Neural cell (in vitro differentiated cells): ENCODE measurements at regions not wholly inside any gene's neighbourhood (a gene's known extent, or its start where the extent isn't known, plus 50 kb on each side); places are given as distances from the start of the nearest gene placed in this dataset.

Experiments
- H2AFZ ChIP-seq: fragments of 200-600, 300-800 bp; sonication (generic), shearing (Covaris generic); 2 replicates; pipeline ENCODE4 v1.6.0; 2014; ENCODE audit warnings: low read depth, mild to moderate bottlenecking, antibody characterized with exemption, low read length, moderate library complexity
- H3F3A ChIP-seq: fragments of 200-600 bp; shearing (Covaris generic); 2 replicates; pipeline ENCODE4 v1.6.1; 2016; ENCODE audit warnings: mild to moderate bottlenecking, moderate library complexity, mixed read lengths, antibody characterized with exemption, low read length; ENCODE audit not compliant: insufficient read depth, poor library complexity, severe bottlenecking
- H3K27ac ChIP-seq: fragments of 200-600, 300-800 bp; sonication (generic), shearing (Covaris generic); 2 replicates; pipeline ENCODE4 v1.5.1; 2014; ENCODE audit warnings: mild to moderate bottlenecking, low read length, moderate library complexity
- H3K27me3 ChIP-seq: fragments of 300-800, 200-600 bp; sonication (generic), shearing (Covaris generic); 2 replicates; pipeline ENCODE4 v1.6.0; 2014; ENCODE audit warnings: mild to moderate bottlenecking, low read depth, low read length, moderate library complexity; ENCODE audit not compliant: insufficient read depth
- H3K36me3 ChIP-seq: fragments of 300-800, 200-600 bp; sonication (generic), shearing (Covaris generic); 2 replicates; pipeline ENCODE4 v1.5.1; 2014; ENCODE audit warnings: mild to moderate bottlenecking, antibody characterized with exemption, low read length, moderate library complexity; ENCODE audit not compliant: insufficient read depth
- H3K4me2 ChIP-seq: fragments of 300-800, 200-600 bp; sonication (generic), shearing (Covaris generic); 2 replicates; pipeline ENCODE4 v1.6.0; 2014; ENCODE audit warnings: mild to moderate bottlenecking, low read length
- H3K4me3 ChIP-seq: fragments of 300-800, 200-600 bp; sonication (generic), shearing (Covaris generic); 2 replicates; pipeline ENCODE4 v1.5.1; 2014; ENCODE audit warnings: mild to moderate bottlenecking, low read length, moderate library complexity
- H3K79me2 ChIP-seq: fragments of 200-600 bp; shearing (Covaris generic); replicated peaks from 2 replicates; pipeline ENCODE4 v1.6.0; 2014; ENCODE audit warnings: mild to moderate bottlenecking, low read length, moderate library complexity; ENCODE audit not compliant: insufficient read depth
- H3K9ac ChIP-seq: fragments of 300-800, 200-600 bp; sonication (generic), shearing (Covaris generic); 2 replicates; pipeline ENCODE4 v1.6.1; 2016; ENCODE audit warnings: mild to moderate bottlenecking, low read length, mixed read lengths
- H3K9me2 ChIP-seq: fragments of 200-600 bp; shearing (Covaris generic); 2 replicates; pipeline ENCODE4 v1.6.1; 2016; ENCODE audit warnings: mild to moderate bottlenecking, low read length, mixed read lengths; ENCODE audit not compliant: insufficient read depth
- H3K9me3 ChIP-seq: fragments of 200-600, 300-800 bp; sonication (generic), shearing (Covaris generic); 2 replicates; pipeline ENCODE4 v1.6.1; 2016; ENCODE audit warnings: mild to moderate bottlenecking, mixed run types, low read length, moderate library complexity, mixed read lengths
- H4K20me1 ChIP-seq: fragments of 200-600 bp; shearing (Covaris generic); 2 replicates; pipeline ENCODE4 v1.6.1; 2016; ENCODE audit warnings: mild to moderate bottlenecking, mixed run types; ENCODE audit not compliant: insufficient read depth
- CTCF ChIP-seq: fragments of 450-650 bp; IDR thresholded peaks from 2 replicates; pipeline ENCODE4 v1.5.1; 2014; ENCODE audit warnings: antibody characterized with exemption, mild to moderate bottlenecking, moderate library complexity; ENCODE audit not compliant: poor library complexity, severe bottlenecking
- EP300 ChIP-seq: fragments of 450-650 bp; conservative IDR thresholded peaks from 2 replicates; pipeline ENCODE4 v1.6.1; 2014; ENCODE audit warnings: antibody characterized with exemption, mild to moderate bottlenecking, moderate library complexity; ENCODE audit not compliant: poor library complexity, severe bottlenecking
- EZH2 ChIP-seq: fragments of 200-600, 300-800 bp; shearing (Covaris generic), sonication (generic); IDR thresholded peaks from 2 replicates; pipeline ENCODE4 v1.6.1; 2014; ENCODE audit warnings: antibody characterized with exemption, low read length, borderline replicate concordance, mild to moderate bottlenecking; ENCODE audit not compliant: insufficient read depth, poor library complexity, severe bottlenecking
- MXI1 ChIP-seq: fragments of 450-650 bp; conservative IDR thresholded peaks from 2 replicates; pipeline ENCODE4 v1.6.1; 2014; ENCODE audit warnings: antibody characterized with exemption, mild to moderate bottlenecking; ENCODE audit not compliant: poor library complexity, severe bottlenecking
- POLR2AphosphoS5 ChIP-seq: IDR thresholded peaks from 2 replicates; pipeline ENCODE4 v1.6.1; 2012
- RAD21 ChIP-seq: fragments of 450-650 bp; conservative IDR thresholded peaks from 2 replicates; pipeline ENCODE4 v1.6.1; 2014; ENCODE audit warnings: antibody characterized with exemption, mild to moderate bottlenecking, moderate library complexity
- REST ChIP-seq: IDR thresholded peaks from 2 replicates; pipeline ENCODE4 v1.6.1; 2012; ENCODE audit warnings: borderline replicate concordance
- SMC3 ChIP-seq: fragments of 450-650 bp; conservative IDR thresholded peaks from 2 replicates; pipeline ENCODE4 v1.6.1; 2014; ENCODE audit warnings: antibody characterized with exemption, mild to moderate bottlenecking, moderate library complexity; ENCODE audit not compliant: poor library complexity
- TAF1 ChIP-seq: IDR thresholded peaks from 2 replicates; pipeline ENCODE4 v1.6.1; 2012; ENCODE audit warnings: low read depth

GRCh38 chr1:82706741-82707140 is 906.0 kb downstream of the ADGRL2 start:
- no peaks in the 10 kb centered on the region for H3K9me2 ChIP-seq
- H3K36me3 ChIP-seq, result no peaks in the 10 kb centered on the region
- H3F3A ChIP-seq, result no peaks in the 10 kb centered on the region
- no peak overlapping the region for H3K27ac ChIP-seq
- H2AFZ ChIP-seq, result no peak overlapping the region
- no peak overlapping the region for H3K4me3 ChIP-seq
- no peaks in the 10 kb centered on the region for H3K79me2 ChIP-seq
- H4K20me1 ChIP-seq, result no peaks in the 10 kb centered on the region
- no peaks in the 10 kb centered on the region for H3K9me3 ChIP-seq
- H3K9ac ChIP-seq, result no peak overlapping the region
- no peak overlapping the region for H3K4me2 ChIP-seq
- no peaks in the 10 kb centered on the region for H3K27me3 ChIP-seq
- no peak for TF ChIP-seq REST
- TF ChIP-seq MXI1, result no peak
- no peak for TF ChIP-seq CTCF
- TF ChIP-seq TAF1, result no peak
- no peak for TF ChIP-seq EZH2
- no peak for TF ChIP-seq SMC3
- no peak for TF ChIP-seq POLR2AphosphoS5
- no peak for TF ChIP-seq EP300
- no peak for TF ChIP-seq RAD21

DNA sequence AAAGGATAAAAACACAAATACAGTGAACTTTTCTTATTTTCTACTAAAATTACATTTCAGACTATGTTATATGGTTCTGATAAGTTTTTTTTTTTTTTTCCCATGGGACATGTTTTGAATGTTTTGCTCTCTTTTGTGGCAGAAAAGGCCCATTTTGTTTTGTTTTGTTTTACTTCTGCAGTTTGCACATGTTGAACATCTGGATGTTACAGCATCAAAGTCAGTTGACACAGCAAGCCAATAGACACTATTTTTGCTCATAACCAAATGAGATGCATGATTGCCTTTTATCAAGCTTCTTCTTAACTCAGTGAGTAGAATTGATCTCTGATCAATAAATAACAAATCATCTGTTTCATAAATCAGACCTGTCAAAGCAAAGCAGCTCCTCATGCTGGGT is 904.2 kb downstream of the ADGRL2 start:
- TF ChIP-seq MXI1 (no peak), POLR2AphosphoS5 (no peak), EP300 (no peak), EZH2 (no peak), REST (no peak), CTCF (no peak), TAF1 (no peak), RAD21 (no peak), SMC3 (no peak)
- Histone ChIP-seq H2AFZ (no peak overlapping the region), H3K9ac (no peak overlapping the region), H3K79me2 (no peaks in the 10 kb centered on the region), H3K27ac (no peak overlapping the region), H3F3A (no peaks in the 10 kb centered on the region), H3K36me3 (no peaks in the 10 kb centered on the region), H3K27me3 (no peaks in the 10 kb centered on the region), H3K9me2 (no peaks in the 10 kb centered on the region), H3K9me3 (no peaks in the 10 kb centered on the region), H3K4me2 (no peak overlapping the region), H3K4me3 (no peak overlapping the region), H4K20me1 (no peaks in the 10 kb centered on the region)
